GM12874 (cell line): ENCODE measurements at regions not wholly inside any gene's neighbourhood (a gene's known extent, or its start where the extent isn't known, plus 50 kb on each side); places are given as distances from the start of the nearest gene placed in this dataset.

Experiments
- CTCF ChIP-seq: IDR thresholded peaks from 2 replicates; pipeline ENCODE4 v1.5.1; 2011; ENCODE audit warnings: low read depth, mild to moderate bottlenecking, control low read depth, low read length, moderate library complexity; ENCODE audit not compliant: insufficient read depth

GRCh38 chrX:65874765-65875164 lies 165.1 kb downstream of the VSIG4 start:
- no peak for TF ChIP-seq CTCF

GRCh38 chrX:65874110-65874509 lies 165.8 kb downstream of the VSIG4 start:
- TF ChIP-seq CTCF = no peak

- TF ChIP-seq CTCF = no peak
Observed at GRCh38 chrX:65873385-65873784, 166.5 kb downstream of the VSIG4 start.

GRCh38 chrX:65871671-65872311 lies 168.1 kb downstream of the VSIG4 start:
- peak; percentile 36; the same call in 1 of the 2 replicates for TF ChIP-seq CTCF

- no peak for TF ChIP-seq CTCF
Observed at GRCh38 chrX:65866773-65867172, 173.1 kb downstream of the VSIG4 start.

GRCh38 chrX:65866146-65866545 lies 173.7 kb downstream of the VSIG4 start:
- TF ChIP-seq CTCF = no peak

- no peak for TF ChIP-seq CTCF
Observed at GRCh38 chrX:65862638-65863037, 177.2 kb downstream of the VSIG4 start.

- TF ChIP-seq CTCF = no peak
Observed at GRCh38 chrX:65859299-65859698, 180.6 kb downstream of the VSIG4 start.
